Upper lobe of left lung (tissue), 4 donors: ENCODE measurements at regions not wholly inside any gene's neighbourhood (a gene's known extent, or its start where the extent isn't known, plus 50 kb on each side); places are given as distances from the start of the nearest gene placed in this dataset.

Experiments used
- EP300 ChIP-seq, 4 donors: sonication (generic); formaldehyde crosslinking; IDR thresholded peaks; one replicate each; pipeline ENCODE4 v1.5.1; 2017; ENCODE audit warnings: antibody characterized with exemption in 4 of 4, control low read depth in 2 of 4
- POLR2A ChIP-seq, 4 donors: fragments of 450-650 bp; IDR thresholded peaks; one replicate each; pipeline ENCODE4 v1.5.1; 2016 to 2017; ENCODE audit warnings: antibody characterized with exemption in 4 of 4, mild to moderate bottlenecking in 2 of 4
- POLR2AphosphoS5 ChIP-seq, 2 donors: sonication (generic); formaldehyde crosslinking; IDR thresholded peaks; one replicate each; pipeline ENCODE4 v1.5.1; 2017; ENCODE audit warnings: antibody characterized with exemption in 2 of 2
- TF ChIP-seq, protein P1 (sequence below), 6 experiments: fragments of 450-650 bp in 4 of 6; fragments of 200-600 bp in 2 of 6; sonication (generic) in 2 of 6; IDR thresholded peaks; one replicate each; pipeline ENCODE4 v1.5.1; 2016 to 2019; ENCODE audit warnings: antibody characterized with exemption in 6 of 6

DNA sequence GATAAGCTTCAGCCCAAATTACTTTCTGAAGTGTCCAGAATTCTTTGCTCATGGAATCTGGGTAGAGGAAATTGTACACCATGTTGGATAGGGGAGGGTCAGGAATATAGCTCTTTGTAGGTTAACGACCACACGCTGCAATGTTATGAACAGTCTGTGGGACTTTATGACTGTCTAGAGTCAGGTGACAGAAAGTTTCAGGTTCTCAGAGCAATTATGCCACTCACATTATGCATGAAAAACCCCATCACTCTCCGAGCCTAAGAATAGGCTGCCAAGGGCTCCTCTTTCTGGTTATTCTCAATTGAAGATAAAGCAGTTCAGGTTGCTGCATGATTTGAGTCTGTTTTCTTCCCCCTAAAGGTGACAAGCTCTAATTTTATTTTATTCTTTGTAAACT, 430.9 kb downstream of the ATP23 start:
- TF ChIP-seq POLR2AphosphoS5 (IDR thresholded peaks at IDR 0.05) (no peak), EP300 (IDR thresholded peaks at IDR 0.05) (no peak), POLR2A (IDR thresholded peaks at IDR 0.05) (no peak)
- TF ChIP-seq, protein P1, sequence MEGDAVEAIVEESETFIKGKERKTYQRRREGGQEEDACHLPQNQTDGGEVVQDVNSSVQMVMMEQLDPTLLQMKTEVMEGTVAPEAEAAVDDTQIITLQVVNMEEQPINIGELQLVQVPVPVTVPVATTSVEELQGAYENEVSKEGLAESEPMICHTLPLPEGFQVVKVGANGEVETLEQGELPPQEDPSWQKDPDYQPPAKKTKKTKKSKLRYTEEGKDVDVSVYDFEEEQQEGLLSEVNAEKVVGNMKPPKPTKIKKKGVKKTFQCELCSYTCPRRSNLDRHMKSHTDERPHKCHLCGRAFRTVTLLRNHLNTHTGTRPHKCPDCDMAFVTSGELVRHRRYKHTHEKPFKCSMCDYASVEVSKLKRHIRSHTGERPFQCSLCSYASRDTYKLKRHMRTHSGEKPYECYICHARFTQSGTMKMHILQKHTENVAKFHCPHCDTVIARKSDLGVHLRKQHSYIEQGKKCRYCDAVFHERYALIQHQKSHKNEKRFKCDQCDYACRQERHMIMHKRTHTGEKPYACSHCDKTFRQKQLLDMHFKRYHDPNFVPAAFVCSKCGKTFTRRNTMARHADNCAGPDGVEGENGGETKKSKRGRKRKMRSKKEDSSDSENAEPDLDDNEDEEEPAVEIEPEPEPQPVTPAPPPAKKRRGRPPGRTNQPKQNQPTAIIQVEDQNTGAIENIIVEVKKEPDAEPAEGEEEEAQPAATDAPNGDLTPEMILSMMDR (IDR thresholded peaks at IDR 0.05) = no peak
